Heart left ventricle (tissue), 16 donors: ENCODE measurements at regions not wholly inside any gene's neighbourhood (a gene's known extent, or its start where the extent isn't known, plus 50 kb on each side); places are given as distances from the start of the nearest gene placed in this dataset.
A peak's percentile ranks its signal among the peaks of the same experiment; 100 is the strongest.
"Not testable (repeated sequence)": the region's sequence is repeated elsewhere in the genome, so short reads cannot be mapped to it uniquely, and the experiment has no call there.

ENCODE experiments used
- ATAC-seq, 4 donors: fragments of 200-7000 bp; cut with Tn5 transposase; one replicate each; pipeline ENCODE4 v1.9.1; 2020 to 2022; ENCODE audit warnings: moderate library complexity in 4 of 4, mild to moderate bottlenecking in 3 of 4, moderate number of reproducible peaks in 1 of 4
- DNase-seq, 5 donors: peaks; one replicate each; pipeline ENCODE4 v3.0.0-alpha.2; 2020
- H3K27ac ChIP-seq, 12 donors: fragments of 200-600 bp; sonication (generic) in 4 of 12; one replicate each; pipeline versions ENCODE4 v1.5.0 to v1.8.0; 2016 to 2022; ENCODE audit warnings: mild to moderate bottlenecking in 2 of 12
- H3K27me3 ChIP-seq, 9 donors: fragments of 200-600 bp; sonication (generic) in 2 of 9; one replicate each; pipeline versions ENCODE4 v1.5.1 to v1.8.0; 2016 to 2022; ENCODE audit warnings: mild to moderate bottlenecking in 3 of 9
- H3K36me3 ChIP-seq, 9 donors: fragments of 200-600 bp; sonication (generic) in 2 of 9; one replicate each; pipeline versions ENCODE4 v1.5.0 to v1.8.0; 2018 to 2022; ENCODE audit warnings: mild to moderate bottlenecking in 2 of 9
- H3K4me1 ChIP-seq, 12 donors: fragments of 200-600 bp; sonication (generic) in 4 of 12; one replicate each; pipeline versions ENCODE4 v1.5.0 to v1.8.0; 2016 to 2022; ENCODE audit warnings: mild to moderate bottlenecking in 3 of 12
- H3K4me3 ChIP-seq, 12 donors: fragments of 200-600 bp; sonication (generic) in 4 of 12; one replicate each; pipeline versions ENCODE4 v1.5.0 to v1.8.0; 2017 to 2022; ENCODE audit warnings: mild to moderate bottlenecking in 9 of 12, moderate library complexity in 4 of 12
- H3K9me3 ChIP-seq, 12 donors: fragments of 200-600 bp; sonication (generic) in 4 of 12; one replicate each; pipeline versions ENCODE4 v1.5.0 to v1.8.0; 2016 to 2022; ENCODE audit warnings: mild to moderate bottlenecking in 1 of 12
- CTCF ChIP-seq, 12 donors: fragments of 200-600 bp; sonication (generic) in 4 of 12; IDR thresholded peaks; one replicate each; pipeline versions ENCODE4 v1.5.0 to v1.8.0; 2018 to 2022; ENCODE audit warnings: antibody characterized with exemption in 12 of 12, mild to moderate bottlenecking in 5 of 12
- POLR2A ChIP-seq, 2 donors: fragments of 450-650 bp; IDR thresholded peaks; one replicate each; pipeline ENCODE4 v1.6.1; 2017; ENCODE audit warnings: antibody characterized with exemption in 2 of 2, mild to moderate bottlenecking in 2 of 2, moderate library complexity in 2 of 2
- WGBS, 4 donors: extraction: QIAGEN DNeasy Blood & Tissue Kit in 2 of 4; methylation state at CpG; one replicate each; pipeline versions ENCODE4 v1.1.5 to v1.1.7; 2013 to 2018; 5-methylcytosine and 5-hydroxymethylcytosine counted together
- intact Hi-C, 10 donors: fragments of 100-400 bp; cut with DNase I; formaldehyde crosslinking; loops; one replicate each; pipeline versions ENCODE4 v1.11.1 to v1.14.2; 2022
- donor health status: ischemic (EF 13 %, LVEDD 7.1; RV severe dilation, severe dysfunction).
- donor health status: healthy with polysubstance abuse.
- donor health status: DM: no; HTN: yes; CAD: no.
- donor health status: DM: no; HTN: no; CAD: no.
- donor health status: ischemic (EF 25% LVEDD 6.9; RV normal size, moderate dysfunction).
- donor health status: ischemic (EF 25% LVEDD 5.7; RV mildly dilated, moderate dysfunction).
- donor health status: healthy.
- donor health status: DM: yes; HTN: yes; CAD: no.
- donor health status: ischemic (EF 35%, LVEDD 5.7; RV mildly dilated, moderate dysfunction).
- donor health status: nonischemic (EF 11% LVEDD 7.7; RV severe dilation, severe dysfunction).
- donor health status: DM: yes; HTN: yes; CAD: no.
- donor health status: PGD.
- donor health status: ischemic (EF 29% LVEDD 5.4; RV normal size, mild dysfunction).
- donor health status: nonischemic (EF 23%, LVEDD 6.1; RV moderate dilation, normal function).

GRCh38 chr14:53365486-53366130, 212.5 kb upstream of the DDHD1 start:
- 79 to 87% (median 84%) methylated on average over 3 of the region's 3 CpGs for WGBS, 4 donors
- Histone ChIP-seq H3K27me3 (no peaks in the 10 kb centered on the region), H3K27ac (peak overlapping the region in 2 of 12 donors; percentile 44 to 54), H3K9me3 (peaks cover 0 to 5% (median 0%) of the 10 kb centered on the region in 12 donors), H3K4me3 (no peak overlapping the region), H3K4me1 (peaks cover 0 to 34% (median 0%) of the 10 kb centered on the region in 12 donors), H3K36me3 (no peaks in the 10 kb centered on the region)
- TF ChIP-seq CTCF (IDR thresholded peaks at IDR 0.05), result no peak
- no peak for TF ChIP-seq POLR2A (IDR thresholded peaks at IDR 0.05)
- ATAC-seq (no peak), DNase-seq (no peak)
- intact Hi-C loops, result no loop called here

GRCh38 chr14:53362916-53363315, 209.8 kb upstream of the DDHD1 start:
- WGBS, 4 donors, result 69 to 100% (median 89%) methylated on average over 2 of the region's 2 CpGs
- peaks cover 0 to 10% (median 0%) of the 10 kb centered on the region in 12 donors for H3K4me1 ChIP-seq
- ATAC-seq, H3K27me3 ChIP-seq, DNase-seq, H3K36me3 ChIP-seq, H3K27ac ChIP-seq, intact Hi-C loops, H3K9me3 ChIP-seq, H3K4me3 ChIP-seq: not testable (repeated sequence)

- no peak for DNase-seq
- TF ChIP-seq POLR2A (IDR thresholded peaks at IDR 0.05), result no peak
- H3K27me3 ChIP-seq, result no peaks in the 10 kb centered on the region
- no peak overlapping the region for H3K27ac ChIP-seq
- H3K4me1 ChIP-seq, result peaks cover 0 to 5% (median 0%) of the 10 kb centered on the region in 12 donors
- ATAC-seq, result no peak
- no peaks in the 10 kb centered on the region for H3K36me3 ChIP-seq
- peaks cover 0 to 5% (median 0%) of the 10 kb centered on the region in 12 donors for H3K9me3 ChIP-seq
- H3K4me3 ChIP-seq, result no peak overlapping the region
- intact Hi-C loops, result no loop called here
These were observed 207.7 kb upstream of the DDHD1 start for GRCh38 chr14:53360829-53361228.

- peaks cover 0 to 4% (median 0%) of the 10 kb centered on the region in 12 donors for H3K9me3 ChIP-seq
- no peak overlapping the region for H3K27ac ChIP-seq
- no peaks in the 10 kb centered on the region for H3K27me3 ChIP-seq
- no peaks in the 10 kb centered on the region for H3K36me3 ChIP-seq
- H3K4me1 ChIP-seq, result peaks cover 0 to 10% (median 0%) of the 10 kb centered on the region in 12 donors
- no peak for ATAC-seq
- no peak for DNase-seq
- no peak overlapping the region for H3K4me3 ChIP-seq
- TF ChIP-seq CTCF (IDR thresholded peaks at IDR 0.05), result no peak
- intact Hi-C loops, result no loop called here
These were observed 205.0 kb upstream of the DDHD1 start for GRCh38 chr14:53358166-53358565.

- H3K27me3 ChIP-seq, result no peaks in the 10 kb centered on the region
- no peak overlapping the region for H3K4me3 ChIP-seq
- no peaks in the 10 kb centered on the region for H3K9me3 ChIP-seq
- H3K4me1 ChIP-seq, result peaks cover 0 to 10% (median 0%) of the 10 kb centered on the region in 12 donors
- 68 to 79% (median 70%) methylated on average over 4 of the region's 4 CpGs for WGBS, 4 donors
- DNase-seq (no peak), ATAC-seq (no peak)
- no peak for TF ChIP-seq CTCF (IDR thresholded peaks at IDR 0.05)
- TF ChIP-seq POLR2A (IDR thresholded peaks at IDR 0.05), result no peak
- H3K27ac ChIP-seq, result peak overlapping the region in 1 of 12 donors; percentile 31
- no peaks in the 10 kb centered on the region for H3K36me3 ChIP-seq
- intact Hi-C loops, result no loop called here
These were observed 203.4 kb upstream of the DDHD1 start for GRCh38 chr14:53356361-53357150.
